ENCODE measurements at regions not wholly inside any gene's neighbourhood (a gene's known extent, or its start where the extent isn't known, plus 50 kb on each side); places are given as distances from the start of the nearest gene placed in this dataset.
"Not testable (repeated sequence)": the region's sequence is repeated elsewhere in the genome, so short reads cannot be mapped to it uniquely, and the experiment has no call there.

DNA sequence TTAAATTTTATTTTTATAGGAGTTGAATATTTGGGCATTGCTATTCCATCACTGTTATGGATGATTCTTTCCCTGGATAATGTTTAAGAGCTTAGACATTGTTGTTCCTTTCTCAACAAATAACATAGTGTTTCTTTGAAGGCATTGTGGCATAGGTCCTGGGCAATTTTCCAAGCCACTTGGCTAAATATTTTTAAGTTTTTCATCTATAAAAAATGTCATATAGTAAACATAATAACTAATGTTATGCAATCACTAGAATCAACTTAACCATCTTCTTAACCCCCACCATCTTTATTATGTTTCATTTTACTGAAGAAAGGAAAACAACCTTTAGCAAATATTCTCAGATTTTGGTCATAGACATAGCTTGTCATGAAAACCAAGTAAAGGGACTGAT, 600.6 kb upstream of the LMO3 start:
- no peak for DNase-seq

DNA sequence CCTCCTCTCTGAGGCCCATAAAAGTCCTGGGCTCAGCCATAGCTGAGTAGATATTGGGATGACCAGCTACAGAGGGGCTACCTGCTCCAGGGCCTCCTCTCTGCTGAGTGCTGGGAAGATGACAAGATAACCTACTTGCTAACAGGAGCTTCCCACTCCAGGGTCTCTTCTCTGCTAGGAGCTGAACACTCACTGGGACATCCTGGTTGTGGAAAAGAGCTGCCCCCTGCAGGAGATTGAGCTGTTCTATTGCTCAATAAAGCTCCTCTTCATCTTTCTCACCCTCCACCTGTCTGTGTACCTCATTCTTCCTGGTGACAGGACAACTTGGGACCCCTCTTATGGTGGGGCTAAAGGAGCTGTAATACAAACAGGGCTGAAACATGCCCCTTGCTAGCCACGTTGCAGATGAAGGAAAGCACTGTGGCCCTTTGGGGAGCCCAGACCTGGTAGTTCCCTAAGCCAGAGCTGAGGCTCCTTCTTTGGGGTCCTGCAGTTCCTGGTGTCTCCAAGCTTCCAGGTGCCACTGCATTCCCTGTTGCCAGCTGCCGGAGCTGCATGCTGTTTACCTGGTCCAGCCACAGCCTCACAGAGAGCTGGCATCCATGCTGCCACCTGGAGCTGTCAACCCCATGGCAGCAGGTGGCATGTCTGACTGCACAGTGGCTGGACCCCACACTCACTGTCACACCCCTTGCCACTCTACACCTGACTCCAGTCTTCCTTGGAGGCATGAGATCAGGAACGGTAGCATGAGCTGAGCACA, 598.5 kb upstream of the LMO3 start:
- DNase-seq: no peak

DNA sequence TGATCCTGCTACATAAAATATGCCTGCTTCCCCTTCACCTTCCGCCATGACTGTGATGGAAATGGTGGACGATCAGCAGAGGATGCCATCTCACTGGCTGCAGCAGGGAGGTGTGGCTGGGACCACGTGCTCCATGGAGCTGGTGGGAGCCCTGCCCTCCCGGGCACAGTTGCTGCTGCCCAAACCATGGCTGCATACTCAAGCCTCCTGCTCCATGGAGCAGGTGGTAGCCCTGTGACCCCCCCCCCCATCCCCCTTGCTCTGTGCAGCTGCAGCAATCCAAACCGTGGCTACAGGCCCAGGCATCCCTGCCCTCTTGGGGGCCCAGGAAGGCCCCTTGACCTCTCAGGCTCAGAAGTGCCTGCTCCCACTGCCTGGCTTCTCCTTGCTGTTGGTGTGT, 597.5 kb upstream of the LMO3 start:
- DNase-seq: no peak

DNA sequence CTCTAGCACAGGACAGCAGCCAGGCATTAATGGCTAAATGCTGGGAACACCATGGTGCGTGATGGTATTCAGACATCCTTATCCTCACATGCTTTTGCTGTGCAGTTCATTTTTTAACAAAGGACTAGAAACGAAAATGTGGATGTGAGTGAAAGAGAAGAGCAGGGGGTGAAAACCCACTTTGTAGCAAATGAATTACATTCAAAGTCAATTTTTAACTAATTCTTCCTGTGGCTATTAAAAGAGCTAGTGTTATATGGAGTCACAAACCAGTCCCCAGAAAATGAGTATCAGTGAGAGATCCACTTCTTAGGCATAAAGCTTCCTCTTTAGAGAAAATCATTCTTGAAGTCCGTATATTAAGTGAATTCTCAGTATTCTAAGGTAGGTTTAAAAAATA, 592.0 kb upstream of the LMO3 start:
- DNase-seq: no peak

DNA sequence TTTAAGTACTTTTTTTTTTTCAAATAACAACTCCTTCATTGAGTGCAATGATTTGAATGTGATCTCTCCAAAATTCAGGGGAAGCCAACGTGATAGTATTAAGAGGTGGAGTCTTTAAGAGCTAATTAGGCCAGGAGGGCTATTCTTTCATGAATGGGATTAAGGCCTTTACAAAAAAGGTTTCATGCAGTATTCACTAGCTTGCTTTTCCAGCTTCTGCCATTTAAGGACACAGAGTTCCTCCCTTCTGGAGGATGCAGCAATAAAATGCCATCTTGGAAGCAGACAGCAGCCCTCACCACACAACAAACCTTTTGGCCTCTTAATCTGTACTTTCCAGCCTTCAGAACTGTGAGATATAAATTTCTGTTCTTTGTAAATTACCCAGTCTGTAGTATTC, 586.8 kb upstream of the LMO3 start:
- DNase-seq: no peak

DNA sequence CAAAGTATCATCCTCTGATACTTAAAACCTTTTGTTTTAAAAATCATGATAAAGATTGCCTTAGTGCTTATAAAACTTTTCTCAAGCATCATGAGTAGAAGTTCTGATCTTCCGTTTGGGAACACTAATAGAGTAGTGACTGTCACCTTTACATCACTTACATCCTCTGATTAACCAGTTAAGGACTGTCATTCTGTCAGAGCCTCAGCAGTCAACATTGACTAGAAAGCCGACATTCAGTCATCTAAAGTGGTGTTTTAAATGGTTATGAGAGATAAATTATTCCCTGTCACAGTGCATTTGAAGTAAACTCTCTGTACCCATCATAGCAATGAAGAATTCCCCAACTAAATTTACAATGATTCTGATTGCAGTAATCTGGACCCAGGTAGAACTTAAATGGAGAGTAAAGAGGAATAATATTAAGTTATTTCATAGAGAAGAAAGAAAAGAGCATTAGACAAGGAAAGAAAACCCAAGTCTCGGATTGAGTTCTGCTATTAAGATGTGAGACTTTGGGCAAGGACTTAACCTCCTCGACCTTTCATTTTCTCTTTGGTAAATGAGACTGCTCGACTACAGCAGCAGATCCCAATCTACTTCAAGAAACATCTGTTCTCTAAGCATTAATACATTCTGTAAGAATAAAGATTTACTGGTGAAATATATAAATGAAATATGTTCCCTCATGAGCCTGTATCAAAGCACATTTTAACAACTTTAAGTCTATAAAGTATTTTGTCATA, 563.9 kb upstream of the LMO3 start:
- peak; percentile 37 for DNase-seq

DNA sequence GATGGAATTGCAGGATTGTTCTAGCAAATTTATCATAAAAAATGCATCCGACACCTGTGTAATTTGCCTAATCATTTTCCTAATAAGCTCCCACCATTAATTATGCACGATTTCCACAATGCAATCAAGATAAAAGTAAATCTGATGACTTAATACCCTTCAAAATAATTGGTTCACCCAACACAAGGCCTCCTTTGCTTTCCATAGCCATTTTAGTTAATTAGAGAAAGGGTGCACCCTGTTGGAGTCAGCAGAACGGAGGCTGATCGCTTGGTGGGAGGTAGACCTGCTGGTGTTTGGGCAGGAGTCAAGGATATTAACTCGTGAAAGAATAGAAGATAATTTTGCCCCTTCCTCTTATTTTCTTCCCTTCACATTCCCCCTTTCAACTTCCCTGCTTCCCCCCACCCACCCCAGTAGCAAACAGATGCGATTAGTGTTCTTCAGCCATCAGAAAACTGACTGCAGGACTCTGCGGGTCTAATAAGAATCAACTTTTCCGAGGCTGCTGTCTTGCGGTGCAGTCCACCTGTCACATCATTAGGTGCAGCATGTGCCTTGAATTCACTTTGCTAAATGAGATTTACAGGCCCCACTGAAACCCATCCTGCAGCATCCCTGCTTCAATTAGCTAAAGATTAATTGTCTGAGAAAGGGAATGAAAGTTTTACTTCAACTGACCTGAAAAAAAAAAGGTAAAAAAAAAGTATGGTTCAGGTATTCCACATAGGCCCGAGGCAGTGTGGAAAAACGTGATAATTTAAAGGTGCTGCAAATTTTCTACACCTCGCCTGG, 553.7 kb upstream of the LMO3 start:
- no peak for DNase-seq

DNA sequence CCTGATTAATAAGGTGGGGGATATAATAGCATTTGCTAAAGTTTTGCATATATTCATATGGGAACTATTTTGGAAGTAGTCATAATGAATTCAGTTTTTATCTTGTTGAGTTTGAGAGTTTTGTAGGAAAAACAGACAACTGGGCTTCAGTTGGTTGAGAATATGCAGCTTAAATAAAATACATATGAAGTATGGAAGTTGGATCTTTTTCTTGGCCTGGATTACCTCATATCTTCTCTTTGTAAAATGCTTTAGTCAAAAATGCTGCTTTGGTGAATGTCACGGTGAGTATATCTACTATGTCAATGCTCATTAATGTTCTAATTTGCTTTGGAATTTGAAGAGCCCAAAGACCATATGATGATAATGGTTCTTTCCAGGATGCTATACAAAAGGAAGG, 552.2 kb upstream of the LMO3 start:
- no peak for DNase-seq

DNA sequence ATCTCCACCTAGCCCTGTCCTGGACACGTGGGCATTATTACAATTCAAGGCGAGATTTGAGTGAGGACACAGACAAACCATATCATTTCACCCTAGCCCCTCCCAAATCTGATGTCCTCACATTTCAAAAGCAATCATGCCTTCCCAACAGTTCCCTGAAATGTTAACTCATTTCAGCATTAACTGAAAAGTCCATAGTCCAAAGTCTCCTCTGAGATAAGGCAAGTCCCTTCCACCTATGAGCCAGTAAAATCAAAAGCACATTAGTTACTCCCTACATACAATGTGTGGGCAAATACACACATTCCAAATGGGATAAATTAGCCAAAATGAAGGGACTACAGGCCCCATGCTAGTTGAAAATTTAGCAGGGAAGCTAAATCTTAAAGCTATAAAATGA, 546.0 kb upstream of the LMO3 start:
- DNase-seq: no peak

DNA sequence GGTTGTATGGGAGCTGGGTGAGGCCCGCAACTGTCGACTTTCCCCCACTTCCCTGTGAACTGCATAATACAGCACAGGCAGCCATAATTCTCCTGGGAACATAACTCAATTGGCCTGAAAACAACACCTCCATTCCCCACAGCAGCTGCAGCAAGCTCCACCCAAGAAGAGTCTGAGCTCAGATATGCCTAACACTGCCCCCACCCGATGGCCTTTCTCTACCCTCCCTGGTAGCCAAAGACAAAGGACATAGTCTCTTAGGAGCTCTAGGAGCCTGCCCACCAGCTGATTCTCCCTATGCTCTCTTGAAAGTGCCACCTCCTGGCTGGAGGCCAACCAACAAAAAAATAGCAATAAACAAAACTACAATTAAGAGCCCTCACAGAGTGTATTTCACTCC, 542.7 kb upstream of the LMO3 start:
- DNase-seq: no peak

DNA sequence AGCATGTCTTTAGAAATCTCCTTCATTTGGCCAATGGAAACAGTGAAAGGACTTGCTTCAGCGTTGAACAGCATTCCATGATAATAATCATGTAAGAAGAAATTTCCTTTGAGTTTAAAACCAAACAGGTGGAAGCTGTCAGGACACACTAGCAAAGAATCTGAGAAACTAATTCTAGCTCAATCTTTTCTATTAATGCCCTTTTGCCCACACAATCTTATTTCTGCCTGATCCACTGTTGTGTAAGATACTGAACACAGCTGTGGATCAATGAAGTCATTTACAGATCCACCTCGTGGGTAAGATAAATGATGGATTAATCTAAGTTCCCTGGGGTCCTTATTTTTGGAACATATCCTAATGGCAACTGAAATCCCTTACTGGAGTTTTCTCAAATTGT, 536.9 kb upstream of the LMO3 start:
- DNase-seq: no peak

DNA sequence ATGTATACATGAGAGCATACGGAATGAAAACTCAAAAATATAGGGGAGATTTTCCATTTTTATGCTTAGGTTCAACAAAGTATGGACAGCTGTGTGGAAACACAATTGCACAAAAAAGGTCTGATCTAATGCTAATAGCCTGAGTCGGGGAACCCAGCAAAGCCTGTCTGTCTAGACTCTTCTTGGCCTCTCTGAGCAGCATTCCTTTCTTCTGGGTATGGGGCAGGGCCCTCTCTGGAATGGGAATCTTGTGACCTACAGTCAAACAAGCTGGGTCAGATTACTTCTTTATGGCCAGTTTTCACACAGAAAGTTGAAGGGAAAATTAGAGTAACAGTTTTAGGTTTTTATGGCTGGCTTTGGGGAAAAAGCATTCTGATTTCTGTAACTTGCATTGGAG, 534.0 kb upstream of the LMO3 start:
- DNase-seq: no peak

DNA sequence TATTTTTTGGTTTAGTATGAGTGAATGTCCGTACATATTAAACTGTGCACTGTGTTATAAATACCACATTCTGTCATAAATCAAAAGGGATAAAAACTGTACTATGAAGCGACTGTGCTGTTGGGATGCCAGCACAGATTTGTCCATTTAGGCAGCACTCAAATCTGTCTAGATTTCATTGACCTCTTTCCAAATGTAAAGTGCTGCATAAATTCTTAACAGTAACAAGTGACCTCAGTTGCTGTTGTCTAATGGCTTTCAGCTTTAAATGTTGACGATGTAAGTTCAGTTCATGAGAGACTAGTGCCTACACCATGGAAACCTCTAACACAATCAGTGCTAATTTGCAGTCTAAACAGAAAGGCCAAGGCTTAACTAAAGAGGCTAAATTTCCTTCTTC, 531.4 kb upstream of the LMO3 start:
- DNase-seq: no peak

DNA sequence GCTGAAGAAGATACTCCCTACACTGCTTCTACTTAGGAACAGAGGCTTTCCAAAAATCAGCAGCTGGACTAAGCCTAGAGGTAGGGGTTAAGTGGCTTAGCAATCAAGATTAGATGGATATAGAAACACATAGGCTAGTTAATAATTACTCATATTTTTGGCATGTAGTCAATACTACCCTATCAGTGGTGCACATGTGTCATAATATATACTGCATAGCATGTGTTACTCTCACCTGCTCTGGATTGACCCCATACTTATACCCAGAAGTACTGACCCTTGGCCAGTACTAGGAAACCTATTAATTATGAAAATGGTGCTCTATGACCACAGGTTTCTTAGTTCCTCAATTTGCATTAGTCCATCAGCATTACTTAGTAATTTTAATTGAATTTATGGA, 528.4 kb upstream of the LMO3 start:
- DNase-seq: peak; percentile 6

DNA sequence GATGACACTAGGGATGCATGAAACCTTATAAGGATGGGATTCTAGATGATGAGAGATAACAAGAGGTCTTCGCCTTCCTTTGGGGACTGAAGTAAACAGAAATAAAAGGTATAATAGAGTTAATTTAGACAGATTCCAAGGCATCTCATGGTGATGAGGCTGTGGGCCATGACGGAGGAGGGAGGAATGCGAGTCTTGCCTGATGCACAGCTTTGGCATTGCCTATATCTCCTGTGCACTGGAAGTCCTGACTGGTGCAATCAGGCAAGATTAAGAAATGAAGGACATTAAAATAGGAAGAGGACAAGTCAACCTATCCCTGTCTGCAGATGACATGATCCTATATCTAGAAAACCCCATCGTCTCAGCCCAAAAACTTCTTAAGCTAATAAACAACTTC, 526.4 kb upstream of the LMO3 start:
- no peak for DNase-seq

DNA sequence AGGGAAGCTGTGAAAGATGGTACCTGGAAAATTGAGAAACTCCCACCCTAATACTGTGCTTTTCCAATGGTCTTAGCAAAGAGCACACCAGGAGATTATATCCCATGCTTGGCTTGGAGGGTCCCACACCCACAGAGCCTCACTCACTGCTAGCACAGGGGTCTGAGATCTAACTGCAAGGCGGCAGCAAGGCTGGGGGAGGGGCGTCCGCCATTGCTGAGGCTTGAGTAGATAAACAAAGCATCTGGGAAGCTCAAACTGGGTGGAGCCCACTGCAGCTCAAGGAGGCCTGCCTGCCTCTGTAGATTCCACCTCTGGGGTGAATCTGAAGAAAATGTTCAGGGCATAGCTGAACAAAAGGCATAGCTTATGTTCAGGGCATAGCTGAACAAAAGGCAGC, 510.6 kb upstream of the LMO3 start:
- DNase-seq: not testable (repeated sequence)

DNA sequence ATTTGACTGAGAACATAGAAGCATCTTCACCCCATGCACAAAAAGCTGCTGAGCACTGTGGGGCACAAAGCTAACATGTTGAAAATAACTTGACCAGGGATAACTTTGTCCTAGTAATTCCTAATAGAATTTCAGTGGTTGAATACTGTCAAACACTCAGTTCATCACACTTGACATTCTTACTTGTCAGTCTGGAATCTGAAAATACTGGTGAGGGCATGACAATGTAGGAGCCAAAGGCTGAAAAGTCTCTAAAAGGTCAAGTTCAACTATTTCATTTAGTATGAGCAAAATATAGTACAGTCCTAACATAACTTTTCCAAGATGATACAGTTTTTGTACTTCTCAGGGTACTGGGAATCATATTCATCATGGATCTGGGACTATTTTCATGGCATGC, 504.4 kb upstream of the LMO3 start:
- no peak for DNase-seq

DNA sequence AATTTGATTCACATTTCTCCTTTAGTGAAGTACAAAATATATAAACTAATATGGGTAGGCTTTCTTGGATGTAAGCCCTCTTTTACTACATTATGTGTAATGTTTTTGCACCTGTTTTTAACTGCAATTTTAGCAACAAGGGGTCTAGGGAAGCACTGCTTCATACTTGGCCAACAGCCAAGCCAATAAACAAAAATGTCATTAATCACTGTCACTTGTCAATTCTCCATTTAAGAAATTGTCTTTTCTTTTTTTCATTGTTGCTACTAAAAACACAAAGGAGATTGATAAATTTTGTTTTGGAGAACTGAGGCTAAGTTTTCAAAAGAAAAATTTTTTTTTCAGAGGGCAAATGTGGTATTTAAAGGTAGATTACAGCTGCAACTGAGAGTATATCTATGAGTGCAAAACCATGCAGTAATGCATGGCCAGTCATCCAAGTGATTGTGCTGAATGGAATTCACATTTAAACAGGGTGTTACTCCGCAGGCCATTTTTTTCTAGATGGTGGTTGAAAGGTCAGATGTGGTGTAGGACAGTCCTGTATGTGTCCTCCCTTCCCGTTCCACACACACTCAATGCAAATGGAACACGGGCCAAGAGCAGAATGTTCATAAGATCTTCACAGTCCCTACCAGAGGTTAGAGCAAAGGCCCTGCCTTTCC, 503.0 kb upstream of the LMO3 start:
- DNase-seq: peak; percentile 7

DNA sequence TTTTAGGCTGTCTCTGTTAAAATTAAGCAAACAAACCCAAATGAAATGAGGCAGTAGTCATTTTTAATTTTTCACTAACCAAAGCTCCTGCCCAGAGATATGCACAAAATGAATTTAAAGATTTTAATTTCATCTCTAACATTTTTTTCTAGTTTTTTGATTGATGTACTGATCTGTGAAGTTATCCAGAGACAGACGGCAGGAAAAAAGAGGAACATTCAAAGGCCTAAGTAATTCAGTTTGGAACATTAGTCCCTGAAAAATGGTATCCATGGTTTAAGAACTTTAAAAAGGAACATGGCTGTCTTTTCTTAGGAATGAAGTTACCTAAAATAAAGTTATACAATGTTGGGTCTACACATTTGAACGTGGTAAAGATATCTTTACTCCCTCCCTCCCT, 498.8 kb upstream of the LMO3 start:
- no peak for DNase-seq

DNA sequence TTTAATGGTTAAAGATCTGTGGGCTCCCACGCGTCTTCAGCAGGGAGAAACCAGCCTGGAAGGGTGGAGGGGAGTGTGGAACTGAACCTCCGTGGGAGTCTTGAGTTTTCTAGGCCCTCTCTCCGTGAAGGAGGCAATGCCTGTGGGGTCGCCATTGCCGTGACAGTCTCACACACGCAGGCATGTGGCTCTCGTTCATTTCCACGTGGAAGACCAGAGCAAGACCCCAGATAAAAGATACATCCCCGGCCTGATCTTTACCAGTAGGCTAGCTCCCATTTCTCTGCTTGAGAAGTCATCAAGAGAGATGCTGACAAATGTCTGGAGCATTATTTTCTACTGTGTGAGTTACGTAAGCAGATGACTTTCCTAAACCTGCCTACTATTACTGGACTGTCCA, 491.7 kb upstream of the LMO3 start:
- no peak for DNase-seq

DNA sequence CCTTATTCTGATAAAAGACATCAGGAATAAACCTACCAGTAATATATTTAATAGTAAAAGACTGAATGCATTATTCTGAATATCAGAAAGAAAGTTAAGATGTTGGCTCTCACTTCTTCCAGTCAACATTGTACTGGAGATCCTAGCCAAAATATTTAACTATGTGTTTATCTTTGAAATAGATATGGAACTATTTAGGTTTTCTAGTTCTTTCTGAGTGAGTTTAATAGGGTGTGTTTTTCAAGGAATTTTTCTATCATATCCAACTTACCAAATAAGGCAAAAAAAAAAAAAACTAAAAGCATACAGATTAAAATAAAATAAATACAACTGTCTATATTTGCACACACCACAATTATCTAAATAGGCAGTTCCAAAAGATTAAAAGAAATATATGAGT, 478.9 kb upstream of the LMO3 start:
- no peak for DNase-seq

DNA sequence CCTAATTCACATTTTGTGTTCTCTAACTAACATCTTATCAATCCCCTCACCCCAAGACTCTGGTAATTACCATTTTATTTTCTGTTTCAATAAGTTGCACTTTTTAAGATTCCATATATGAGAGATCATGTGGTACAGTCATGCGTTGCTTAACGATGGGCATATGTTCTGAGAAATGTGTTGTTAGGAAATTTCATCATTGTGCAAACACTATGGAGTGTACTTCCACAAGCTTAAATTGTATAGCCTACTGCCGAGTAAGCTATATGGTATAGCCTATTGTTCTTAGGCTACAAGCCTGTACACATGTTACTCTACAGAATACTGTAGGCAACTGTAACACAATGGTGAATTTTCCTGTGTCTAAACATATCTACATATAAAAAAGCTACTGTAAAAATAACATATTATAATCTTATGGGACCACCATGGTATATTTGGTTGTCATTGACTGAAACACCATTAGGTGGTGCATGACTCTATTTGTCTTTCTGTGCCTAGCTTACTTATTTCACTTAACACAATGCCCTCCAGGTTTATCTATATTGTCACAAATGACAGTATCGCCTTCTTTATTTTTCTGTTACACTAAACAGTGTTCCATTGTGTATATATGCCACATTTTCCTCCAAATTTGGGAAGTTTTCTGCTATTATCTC, 473.4 kb upstream of the LMO3 start:
- DNase-seq: peak; percentile 14

DNA sequence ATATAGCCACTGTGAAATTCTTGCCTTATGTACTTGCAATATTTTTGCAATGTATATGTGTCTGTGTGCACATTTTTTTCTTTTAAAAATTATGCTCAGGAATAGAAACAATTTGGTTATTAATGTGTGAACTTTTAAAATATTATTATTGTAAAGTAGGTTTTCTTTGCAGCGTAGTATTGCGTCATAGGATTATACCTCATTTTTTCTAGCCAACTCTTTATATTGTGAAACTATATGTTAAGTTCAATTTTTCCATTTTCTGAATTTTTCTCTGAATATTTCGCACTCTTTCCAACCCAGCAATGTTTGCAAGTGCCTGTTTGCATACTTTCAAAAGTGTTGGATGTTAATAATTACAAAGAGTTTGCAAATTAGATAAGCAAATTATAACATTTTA, 471.6 kb upstream of the LMO3 start:
- DNase-seq: no peak
